Endothelial cell of umbilical vein (primary cell): ENCODE measurements at regions not wholly inside any gene's neighbourhood (a gene's known extent, or its start where the extent isn't known, plus 50 kb on each side); places are given as distances from the start of the nearest gene placed in this dataset.

Experiments
- FOS ChIP-seq: IDR thresholded peaks from 2 replicates; pipeline ENCODE4 v1.6.1; 2011; ENCODE audit warnings: mild to moderate bottlenecking, low read length, moderate library complexity, borderline replicate concordance; ENCODE audit not compliant: insufficient read depth
- POLR2A ChIP-seq: IDR thresholded peaks from 2 replicates; pipeline ENCODE4 v1.6.1; 2012; ENCODE audit warnings: low read depth, mild to moderate bottlenecking, control low read depth, low read length
- TF ChIP-seq, protein P1 (sequence below), 2 donors: IDR thresholded peaks; 1 replicate in 1 of 2; 2 replicates in 1 of 2; pipeline ENCODE4 v1.5.1; 2011; ENCODE audit warnings: low read length in 2 of 2, mild to moderate bottlenecking in 2 of 2, moderate library complexity in 2 of 2, control low read depth in 1 of 2, inconsistent platforms in 1 of 2, low read depth in 1 of 2; ENCODE audit not compliant: insufficient read depth in 1 of 2; ENCODE audit errors: extremely low read depth in 1 of 2

DNA sequence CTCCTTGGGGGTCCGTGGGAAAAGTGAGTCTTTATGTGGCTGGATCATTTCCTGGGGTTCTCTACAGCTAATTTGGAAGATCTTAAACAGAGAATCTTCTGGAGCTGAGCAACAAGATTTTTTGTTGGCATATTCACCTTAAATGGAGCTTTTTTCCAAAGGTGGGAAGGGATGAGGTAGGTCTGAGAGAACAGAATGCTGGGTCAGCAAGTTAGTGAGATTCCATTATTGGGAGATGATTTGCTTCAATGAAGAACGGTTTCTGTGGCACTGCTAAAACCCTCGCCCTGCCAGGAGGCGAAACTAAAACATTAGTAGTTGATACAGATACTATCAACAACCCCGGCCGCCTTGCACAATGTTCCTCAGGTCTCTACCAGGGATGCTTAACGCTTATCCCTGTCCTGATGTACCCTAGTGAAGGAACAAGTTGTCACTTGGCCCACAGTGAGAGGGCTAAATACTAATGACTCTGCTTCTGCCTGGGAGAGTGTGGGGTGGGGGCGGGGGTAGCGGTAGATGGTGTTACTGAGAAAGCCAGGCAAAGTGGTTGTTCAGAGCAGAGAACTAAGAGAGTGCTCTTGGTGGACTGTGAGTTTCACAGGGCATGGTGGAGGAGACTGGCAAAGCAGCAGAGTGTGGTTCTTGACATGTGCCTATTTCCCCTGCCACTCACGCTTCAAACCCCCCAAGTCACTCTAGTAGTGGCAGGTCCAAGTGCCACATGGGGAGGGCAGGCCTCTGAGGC is 63.7 kb upstream of the CYP2D6 start:
- TF ChIP-seq POLR2A (no peak), FOS (no peak)
- TF ChIP-seq, protein P1, sequence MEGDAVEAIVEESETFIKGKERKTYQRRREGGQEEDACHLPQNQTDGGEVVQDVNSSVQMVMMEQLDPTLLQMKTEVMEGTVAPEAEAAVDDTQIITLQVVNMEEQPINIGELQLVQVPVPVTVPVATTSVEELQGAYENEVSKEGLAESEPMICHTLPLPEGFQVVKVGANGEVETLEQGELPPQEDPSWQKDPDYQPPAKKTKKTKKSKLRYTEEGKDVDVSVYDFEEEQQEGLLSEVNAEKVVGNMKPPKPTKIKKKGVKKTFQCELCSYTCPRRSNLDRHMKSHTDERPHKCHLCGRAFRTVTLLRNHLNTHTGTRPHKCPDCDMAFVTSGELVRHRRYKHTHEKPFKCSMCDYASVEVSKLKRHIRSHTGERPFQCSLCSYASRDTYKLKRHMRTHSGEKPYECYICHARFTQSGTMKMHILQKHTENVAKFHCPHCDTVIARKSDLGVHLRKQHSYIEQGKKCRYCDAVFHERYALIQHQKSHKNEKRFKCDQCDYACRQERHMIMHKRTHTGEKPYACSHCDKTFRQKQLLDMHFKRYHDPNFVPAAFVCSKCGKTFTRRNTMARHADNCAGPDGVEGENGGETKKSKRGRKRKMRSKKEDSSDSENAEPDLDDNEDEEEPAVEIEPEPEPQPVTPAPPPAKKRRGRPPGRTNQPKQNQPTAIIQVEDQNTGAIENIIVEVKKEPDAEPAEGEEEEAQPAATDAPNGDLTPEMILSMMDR (IDR thresholded peaks at IDR 0.05; ENCODE audit: extremely low read depth in 1 of 2, insufficient read depth in 1 of 2, low read depth in 1 of 2, low read length in 2 of 2), result no peak
